ENCODE measurements at regions not wholly inside any gene's neighbourhood (a gene's known extent, or its start where the extent isn't known, plus 50 kb on each side); places are given as distances from the start of the nearest gene placed in this dataset.
"Not testable (repeated sequence)": the region's sequence is repeated elsewhere in the genome, so short reads cannot be mapped to it uniquely, and the experiment has no call there.

DNA sequence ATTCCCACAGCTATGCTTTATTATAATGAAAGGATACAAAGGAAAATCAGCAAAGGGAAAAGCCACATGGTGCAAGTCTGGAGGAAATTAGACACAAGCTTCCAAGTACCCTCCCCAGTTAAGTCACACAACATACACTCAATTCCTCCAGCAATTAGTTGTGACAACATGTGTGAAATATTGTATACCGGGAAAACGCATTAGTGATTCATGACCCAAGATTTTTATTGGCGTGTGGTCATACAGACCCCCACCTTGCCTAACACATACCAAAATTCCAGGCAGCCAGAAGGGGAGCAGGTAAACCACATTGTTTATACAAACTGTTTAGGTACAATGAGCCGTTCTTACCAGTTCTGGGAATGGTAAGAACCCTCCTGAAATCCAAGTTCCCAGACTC lies 160.6 kb downstream of the CYB561 start:
- H3K27me3 ChIP-seq: no peaks in the 10 kb centered on the region
- H3K4me3 ChIP-seq (ENCODE audit: low read depth in 1 of 2, low read length in 1 of 2): no peak overlapping the region
- no peak overlapping the region for H3K27ac ChIP-seq
- no peaks in the 10 kb centered on the region for H3K4me1 ChIP-seq (ENCODE audit: control insufficient read depth in 1 of 2, insufficient read depth in 1 of 2, low read depth in 1 of 2, low read length in 1 of 2)
- peaks cover 8% of the 10 kb centered on the region for H3K9me3 ChIP-seq
- no peaks in the 10 kb centered on the region for H3K36me3 ChIP-seq
- TF ChIP-seq, protein P1, sequence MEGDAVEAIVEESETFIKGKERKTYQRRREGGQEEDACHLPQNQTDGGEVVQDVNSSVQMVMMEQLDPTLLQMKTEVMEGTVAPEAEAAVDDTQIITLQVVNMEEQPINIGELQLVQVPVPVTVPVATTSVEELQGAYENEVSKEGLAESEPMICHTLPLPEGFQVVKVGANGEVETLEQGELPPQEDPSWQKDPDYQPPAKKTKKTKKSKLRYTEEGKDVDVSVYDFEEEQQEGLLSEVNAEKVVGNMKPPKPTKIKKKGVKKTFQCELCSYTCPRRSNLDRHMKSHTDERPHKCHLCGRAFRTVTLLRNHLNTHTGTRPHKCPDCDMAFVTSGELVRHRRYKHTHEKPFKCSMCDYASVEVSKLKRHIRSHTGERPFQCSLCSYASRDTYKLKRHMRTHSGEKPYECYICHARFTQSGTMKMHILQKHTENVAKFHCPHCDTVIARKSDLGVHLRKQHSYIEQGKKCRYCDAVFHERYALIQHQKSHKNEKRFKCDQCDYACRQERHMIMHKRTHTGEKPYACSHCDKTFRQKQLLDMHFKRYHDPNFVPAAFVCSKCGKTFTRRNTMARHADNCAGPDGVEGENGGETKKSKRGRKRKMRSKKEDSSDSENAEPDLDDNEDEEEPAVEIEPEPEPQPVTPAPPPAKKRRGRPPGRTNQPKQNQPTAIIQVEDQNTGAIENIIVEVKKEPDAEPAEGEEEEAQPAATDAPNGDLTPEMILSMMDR (IDR thresholded peaks at IDR 0.05): no peak

DNA sequence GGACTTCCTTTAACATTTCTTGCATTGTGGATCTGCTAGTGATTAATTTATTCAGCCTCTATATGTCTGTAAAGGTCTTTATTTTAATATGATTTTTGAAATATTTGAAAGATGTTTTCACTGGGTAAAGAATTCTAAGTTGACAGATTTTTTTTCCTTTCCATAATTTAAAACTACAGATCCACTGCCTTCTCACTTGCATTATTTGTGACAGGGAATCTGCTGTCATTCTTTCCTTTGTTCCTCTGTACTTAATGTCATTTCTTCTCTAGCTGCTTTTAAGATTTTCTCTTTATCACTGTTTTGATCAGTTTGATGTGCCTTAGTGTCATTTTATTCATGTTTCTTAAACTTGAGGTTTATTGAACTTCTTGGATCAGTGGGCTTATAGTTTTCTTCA lies 159.9 kb downstream of the CYB561 start:
- H3K4me3 ChIP-seq (ENCODE audit: low read depth in 1 of 2, low read length in 1 of 2): no peak overlapping the region
- H3K27ac ChIP-seq: no peak overlapping the region
- H3K36me3 ChIP-seq: no peaks in the 10 kb centered on the region
- no peaks in the 10 kb centered on the region for H3K27me3 ChIP-seq
- peaks cover 8% of the 10 kb centered on the region for H3K9me3 ChIP-seq
- H3K4me1 ChIP-seq (ENCODE audit: control insufficient read depth in 1 of 2, insufficient read depth in 1 of 2, low read depth in 1 of 2, low read length in 1 of 2): no peaks in the 10 kb centered on the region
- TF ChIP-seq, protein P1 (IDR thresholded peaks at IDR 0.05): no peak

GRCh38 chr17:63287006-63287405 lies 159.1 kb downstream of the CYB561 start:
- H3K4me3 ChIP-seq (ENCODE audit: low read depth in 1 of 2, low read length in 1 of 2); H3K27me3 ChIP-seq; H3K27ac ChIP-seq; H3K4me1 ChIP-seq (ENCODE audit: control insufficient read depth in 1 of 2, insufficient read depth in 1 of 2, low read depth in 1 of 2, low read length in 1 of 2); H3K36me3 ChIP-seq; H3K9me3 ChIP-seq: not testable (repeated sequence)

- H3K9me3 ChIP-seq: peaks cover 8% of the 10 kb centered on the region
- no peaks in the 10 kb centered on the region for H3K4me1 ChIP-seq (ENCODE audit: control insufficient read depth in 1 of 2, insufficient read depth in 1 of 2, low read depth in 1 of 2, low read length in 1 of 2)
- no peak overlapping the region for H3K27ac ChIP-seq
- TF ChIP-seq, protein P1 (IDR thresholded peaks at IDR 0.05): no peak
- no peaks in the 10 kb centered on the region for H3K36me3 ChIP-seq
- H3K4me3 ChIP-seq (ENCODE audit: low read depth in 1 of 2, low read length in 1 of 2): no peak overlapping the region
- no peaks in the 10 kb centered on the region for H3K27me3 ChIP-seq
Measured at GRCh38 chr17:63289931-63290330, 156.2 kb downstream of the CYB561 start.

DNA sequence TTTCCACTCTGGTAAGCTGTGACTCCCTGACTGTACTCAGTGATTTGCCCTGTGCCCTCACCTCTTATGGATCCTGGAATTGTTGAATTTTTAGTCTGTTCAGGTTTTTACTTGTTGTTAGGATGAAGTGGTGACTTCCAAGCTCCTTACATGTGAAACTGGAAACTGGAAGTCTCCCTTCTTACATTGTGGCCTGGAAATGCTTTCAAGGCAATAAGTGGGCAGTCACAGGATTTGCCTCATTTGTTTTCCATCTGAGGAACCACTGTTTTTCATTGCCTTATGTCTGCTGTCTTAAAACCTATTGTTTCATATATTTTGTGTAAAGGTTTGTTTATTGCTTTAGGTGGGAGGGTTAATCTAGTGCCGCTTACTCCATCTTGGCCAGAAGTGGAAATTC lies 155.8 kb downstream of the CYB561 start:
- Histone ChIP-seq H3K36me3 (no peaks in the 10 kb centered on the region), H3K4me1 (ENCODE audit: control insufficient read depth in 1 of 2, insufficient read depth in 1 of 2, low read depth in 1 of 2, low read length in 1 of 2) (no peaks in the 10 kb centered on the region), H3K4me3 (ENCODE audit: low read depth in 1 of 2, low read length in 1 of 2) (no peak overlapping the region), H3K27ac (no peak overlapping the region), H3K27me3 (no peaks in the 10 kb centered on the region), H3K9me3 (peaks cover 8% of the 10 kb centered on the region)
- TF ChIP-seq, protein P1 (IDR thresholded peaks at IDR 0.05): no peak

DNA sequence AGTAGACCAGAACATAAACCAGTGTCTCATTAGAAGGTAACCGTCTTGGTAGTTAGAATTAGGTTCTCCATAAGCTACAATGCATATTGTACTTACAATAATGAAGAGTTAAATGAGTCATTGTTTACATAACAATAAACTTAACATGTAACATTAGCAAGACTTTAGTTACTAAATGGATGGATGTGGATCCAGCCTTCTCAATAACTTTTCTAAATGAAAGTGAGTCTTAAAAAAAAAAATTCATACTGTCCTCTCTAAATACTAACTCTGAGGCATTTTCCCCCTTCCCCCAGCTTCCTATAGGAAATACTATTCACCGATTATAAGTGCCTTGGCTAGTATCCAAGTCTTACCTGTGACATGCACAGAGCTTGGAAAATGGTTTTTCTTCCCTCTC lies 155.3 kb downstream of the CYB561 start:
- TF ChIP-seq, protein P1 (IDR thresholded peaks at IDR 0.05): no peak
- H3K4me3 ChIP-seq (ENCODE audit: low read depth in 1 of 2, low read length in 1 of 2): no peak overlapping the region
- H3K27ac ChIP-seq: no peak overlapping the region
- H3K4me1 ChIP-seq (ENCODE audit: control insufficient read depth in 1 of 2, insufficient read depth in 1 of 2, low read depth in 1 of 2, low read length in 1 of 2): no peaks in the 10 kb centered on the region
- peaks cover 3% of the 10 kb centered on the region for H3K9me3 ChIP-seq
- no peaks in the 10 kb centered on the region for H3K27me3 ChIP-seq
- H3K36me3 ChIP-seq: no peaks in the 10 kb centered on the region

All from neutrophil (primary cell).